NCI-H2227 treated with DMSO at 0.1 percent for 48 hours (cell line): ENCODE measurements at regions not wholly inside any gene's neighbourhood (a gene's known extent, or its start where the extent isn't known, plus 50 kb on each side); places are given as distances from the start of the nearest gene placed in this dataset.
"Not testable (repeated sequence)": the region's sequence is repeated elsewhere in the genome, so short reads cannot be mapped to it uniquely, and the experiment has no call there.

Source experiments
- DNase-seq: peaks from one replicate; lab custom pipeline; 2025; lab: John Stamatoyannopoulos, UW

DNA sequence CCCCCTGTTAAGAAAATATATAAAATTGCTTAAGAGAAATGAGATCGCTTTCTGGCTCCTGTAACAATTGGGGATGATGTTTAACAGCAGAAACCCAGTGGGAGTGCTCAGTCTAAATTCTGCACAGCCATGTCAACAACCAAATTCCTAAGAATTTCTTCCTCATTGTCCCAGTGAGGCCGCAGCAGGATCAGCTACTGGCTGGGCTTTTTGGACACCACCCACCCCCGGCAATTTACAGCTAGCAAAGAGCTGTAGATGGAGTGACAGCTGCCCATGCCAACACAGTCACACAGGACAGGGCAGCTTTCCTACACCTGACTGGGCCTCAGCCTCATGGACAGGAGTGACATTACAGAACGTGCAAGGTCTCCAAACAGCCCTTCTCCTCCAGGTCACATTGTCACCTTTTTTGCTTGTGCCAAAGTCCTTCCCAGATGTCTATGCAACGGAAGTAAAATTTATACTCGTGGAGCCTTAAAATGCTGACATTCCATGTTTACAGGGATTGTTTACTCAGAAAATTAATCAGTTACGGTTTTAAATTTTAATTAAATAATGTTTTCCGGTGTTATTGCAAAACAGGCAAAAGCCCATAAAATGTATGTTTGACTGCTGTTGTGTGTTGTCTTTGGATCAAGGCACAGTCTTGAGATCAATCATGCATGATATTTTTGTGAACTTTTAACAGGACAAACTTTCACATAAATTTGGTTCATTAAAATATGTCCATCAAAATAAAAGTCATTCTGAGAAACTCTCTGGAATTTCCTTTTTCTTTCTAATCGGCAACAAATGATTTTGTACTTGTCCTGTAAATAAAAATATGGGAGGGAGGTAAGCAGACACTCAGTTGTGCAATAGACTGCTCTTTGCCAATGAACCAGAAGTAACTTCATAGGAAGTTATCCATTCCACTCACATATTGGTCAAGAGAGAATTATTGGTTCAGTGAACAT, 943.2 kb downstream of the MCTP2 start:
- DNase-seq = no peak

DNA sequence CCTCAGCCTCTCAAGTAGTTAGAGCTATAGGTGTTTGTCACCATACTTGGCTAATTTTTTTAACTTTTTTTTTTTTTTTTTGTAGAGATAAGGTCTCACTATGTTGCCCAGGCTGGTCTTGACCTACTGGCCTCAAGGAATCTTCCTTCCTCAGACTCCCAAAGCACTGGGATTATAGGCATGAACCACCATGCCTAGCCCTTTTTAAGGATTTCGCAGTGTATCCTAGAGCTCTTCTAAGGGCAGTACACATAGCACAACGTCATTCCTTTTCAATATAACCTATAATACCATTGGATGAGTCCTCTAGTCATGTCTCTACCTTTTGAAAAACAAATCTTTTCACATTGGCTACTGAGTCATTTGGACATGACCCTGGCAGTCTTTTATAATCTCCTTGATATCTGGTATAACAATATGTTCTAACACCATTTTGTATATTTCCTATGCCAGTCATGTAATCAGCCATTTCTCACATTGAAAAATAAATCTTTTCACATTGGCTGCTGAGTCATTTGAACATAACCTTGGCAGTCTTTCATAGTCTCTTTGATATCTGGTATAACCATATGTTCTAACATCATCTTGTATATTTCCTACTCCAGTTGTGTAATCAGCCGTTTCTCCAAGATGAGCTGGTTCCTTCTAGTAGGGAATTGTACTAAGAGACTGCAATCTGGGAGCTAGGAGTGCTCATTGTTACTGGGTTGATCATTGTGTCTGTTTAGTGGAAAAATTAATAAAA, 944.7 kb downstream of the MCTP2 start:
- no peak for DNase-seq

- no peak for DNase-seq
Measured at GRCh38 chr15:95176794-95177577, 945.6 kb downstream of the MCTP2 start.

DNA sequence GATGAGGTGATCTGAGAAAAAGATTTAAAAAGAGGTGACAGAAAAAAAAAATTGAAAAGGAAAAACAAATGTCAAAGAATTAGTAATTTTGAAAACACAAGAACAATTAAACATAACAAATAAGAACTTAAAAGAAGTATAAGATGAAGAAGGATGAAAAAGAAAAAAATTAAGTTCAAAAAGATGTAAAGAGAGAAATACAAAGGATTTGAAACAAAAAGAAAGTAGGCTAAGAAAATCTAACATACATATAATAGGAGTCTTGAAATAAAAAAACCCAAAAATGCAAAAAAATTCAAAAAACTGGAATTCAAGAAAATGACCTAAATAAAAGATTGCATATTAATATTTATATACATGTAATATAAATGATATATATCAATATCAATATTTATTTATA, 949.2 kb downstream of the MCTP2 start:
- no peak for DNase-seq

GRCh38 chr15:95182091-95182490, 950.7 kb downstream of the MCTP2 start:
- DNase-seq = no peak

GRCh38 chr15:95192923-95193322, 961.6 kb downstream of the MCTP2 start:
- DNase-seq = no peak

DNA sequence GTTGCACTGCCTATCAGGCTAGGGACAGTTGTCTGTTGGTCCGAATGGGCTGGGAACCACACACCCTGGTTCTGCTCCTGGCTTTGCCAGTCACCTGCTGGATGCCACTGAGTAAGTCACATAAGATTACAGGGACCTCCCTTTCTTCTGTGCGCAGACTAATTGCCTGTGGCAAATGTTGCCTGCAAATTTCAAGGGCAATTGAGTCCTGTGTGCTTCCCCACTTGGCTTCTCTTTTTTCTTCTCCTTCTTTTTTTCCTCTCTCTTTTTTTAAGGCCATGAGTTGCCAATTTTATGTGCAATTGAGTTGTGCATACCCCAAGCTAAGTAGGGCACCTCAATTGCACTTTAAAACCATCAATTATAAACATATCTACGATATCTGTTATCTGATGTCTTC, 963.4 kb downstream of the MCTP2 start:
- DNase-seq = no peak

DNA sequence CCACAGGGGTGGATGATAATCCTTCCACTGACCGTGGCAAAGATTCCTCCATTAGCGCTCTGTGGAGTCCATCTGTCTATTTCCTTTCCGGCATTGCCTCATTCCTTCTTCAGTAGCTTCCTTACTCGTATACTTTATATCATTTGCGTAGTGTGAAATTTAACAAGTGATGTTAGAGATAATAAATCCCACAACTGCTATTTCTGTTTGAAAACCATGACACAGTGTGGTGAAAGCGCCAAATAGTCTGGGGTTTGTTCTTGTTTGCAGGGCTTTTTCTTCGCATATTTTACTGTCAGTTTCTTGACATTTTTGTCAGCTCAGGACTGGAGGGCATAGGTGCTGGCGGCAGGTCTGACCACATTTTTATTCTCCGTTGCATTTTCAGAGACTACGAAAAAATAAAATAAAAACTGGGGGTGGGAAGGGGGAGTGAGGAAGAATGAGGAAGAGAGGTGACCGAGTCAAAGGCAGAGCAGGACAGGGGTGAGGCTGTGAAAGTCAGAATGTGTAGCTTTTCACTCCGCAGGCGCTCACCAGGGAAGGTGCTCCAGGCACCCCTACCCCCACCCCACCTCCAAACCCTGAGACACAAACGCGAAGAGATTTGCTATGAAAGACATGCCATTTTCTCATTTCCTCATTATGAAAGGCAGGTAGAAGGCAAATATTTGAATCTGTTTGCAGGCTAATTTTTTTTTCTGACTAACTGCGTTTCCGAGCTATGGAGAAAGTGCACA, 965.0 kb downstream of the MCTP2 start:
- DNase-seq = no peak

DNA sequence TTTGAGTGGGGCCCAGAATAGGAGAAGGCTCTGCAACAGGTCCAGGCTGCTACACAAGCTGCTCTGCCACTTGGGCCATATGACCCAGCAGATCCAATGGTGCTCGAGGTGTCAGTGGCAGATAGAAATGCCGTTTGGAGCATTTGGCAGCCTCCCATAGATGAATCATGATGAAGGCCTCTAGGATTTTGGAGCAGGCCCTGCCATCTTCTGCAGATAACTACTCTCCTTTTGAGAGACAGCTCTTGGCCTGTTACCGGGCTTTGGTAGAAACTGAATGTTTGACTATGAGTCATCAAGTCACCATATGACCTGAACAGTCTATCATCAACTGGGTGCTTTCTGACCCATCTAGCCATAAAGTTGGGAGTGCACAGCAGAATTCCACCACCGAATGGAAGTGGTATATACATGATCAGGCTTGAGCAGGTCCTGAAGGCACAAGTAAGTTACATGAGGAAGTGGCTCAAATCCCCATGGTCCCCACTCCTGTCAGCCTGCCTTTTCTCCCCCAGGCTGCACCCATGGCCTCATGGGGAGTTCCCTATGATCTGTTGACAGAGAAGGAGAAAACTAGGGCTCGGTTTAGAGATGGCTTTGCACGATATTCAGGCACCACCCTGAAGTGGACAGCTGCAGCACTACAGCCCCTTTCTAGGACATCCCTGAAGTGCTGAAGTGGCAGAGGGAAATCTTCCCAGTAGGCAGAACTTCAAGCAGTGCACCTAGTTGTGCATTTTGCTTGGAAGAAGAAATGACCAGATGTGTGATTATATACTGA, 971.4 kb downstream of the MCTP2 start:
- no peak for DNase-seq

DNA sequence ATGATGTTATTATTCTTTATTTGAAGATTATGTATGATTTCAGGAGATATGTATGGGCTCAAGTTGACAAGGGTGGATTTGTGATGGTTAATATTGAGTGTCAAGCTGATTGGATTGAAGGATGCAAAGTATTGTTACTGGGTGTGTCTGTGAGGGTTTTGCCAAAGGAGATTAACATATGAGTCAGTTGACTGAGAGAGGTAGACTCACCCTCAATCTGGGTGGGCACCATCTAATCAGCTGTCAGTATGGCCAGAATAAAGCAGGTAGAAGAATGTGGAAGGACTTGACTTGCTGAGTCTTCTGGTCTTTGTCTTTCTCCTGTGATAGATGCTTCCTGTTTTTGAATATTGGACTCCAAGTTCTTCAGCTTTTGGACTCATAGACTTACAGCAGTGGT, 973.7 kb downstream of the MCTP2 start:
- DNase-seq = no peak

GRCh38 chr15:95205830-95206229, 974.5 kb downstream of the MCTP2 start:
- DNase-seq = not testable (repeated sequence)

DNA sequence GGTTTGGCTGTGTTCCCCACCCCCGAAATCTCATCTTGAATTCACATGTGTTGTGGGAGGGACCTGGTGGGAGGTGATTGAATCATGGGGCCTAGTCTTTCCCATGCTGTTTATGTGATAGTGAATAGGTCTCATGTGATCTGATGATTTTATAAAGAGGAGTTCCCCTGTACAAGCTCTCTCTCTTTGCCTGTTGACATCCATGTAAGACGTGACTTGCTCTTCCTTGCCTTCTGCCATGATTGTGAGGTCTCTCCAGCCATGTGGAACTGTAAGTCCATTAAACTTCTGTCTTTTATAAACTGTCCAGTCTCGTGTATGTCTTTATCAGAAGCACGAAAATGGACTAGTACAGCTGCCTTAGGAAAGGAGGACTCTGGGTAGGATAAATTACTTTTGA, 976.7 kb downstream of the MCTP2 start:
- DNase-seq = no peak

DNA sequence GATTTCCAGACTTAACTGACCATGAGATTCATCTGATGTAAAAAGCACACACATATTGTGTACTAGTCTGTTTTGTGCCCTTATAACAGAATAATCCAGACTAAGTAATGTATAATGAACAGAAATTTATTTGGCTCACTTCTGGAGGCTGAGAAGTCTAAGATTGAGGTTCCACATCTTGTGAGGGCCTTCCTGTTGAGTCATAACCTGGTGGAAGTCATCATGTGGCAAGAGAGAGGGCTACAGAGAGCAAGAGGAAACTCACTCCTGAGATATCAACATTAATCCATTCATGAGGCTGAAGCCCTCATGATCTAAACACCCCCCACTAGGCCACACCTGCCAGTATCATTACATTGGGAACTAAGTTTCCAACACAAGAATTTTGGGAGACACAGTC, 977.6 kb downstream of the MCTP2 start:
- no peak for DNase-seq

DNA sequence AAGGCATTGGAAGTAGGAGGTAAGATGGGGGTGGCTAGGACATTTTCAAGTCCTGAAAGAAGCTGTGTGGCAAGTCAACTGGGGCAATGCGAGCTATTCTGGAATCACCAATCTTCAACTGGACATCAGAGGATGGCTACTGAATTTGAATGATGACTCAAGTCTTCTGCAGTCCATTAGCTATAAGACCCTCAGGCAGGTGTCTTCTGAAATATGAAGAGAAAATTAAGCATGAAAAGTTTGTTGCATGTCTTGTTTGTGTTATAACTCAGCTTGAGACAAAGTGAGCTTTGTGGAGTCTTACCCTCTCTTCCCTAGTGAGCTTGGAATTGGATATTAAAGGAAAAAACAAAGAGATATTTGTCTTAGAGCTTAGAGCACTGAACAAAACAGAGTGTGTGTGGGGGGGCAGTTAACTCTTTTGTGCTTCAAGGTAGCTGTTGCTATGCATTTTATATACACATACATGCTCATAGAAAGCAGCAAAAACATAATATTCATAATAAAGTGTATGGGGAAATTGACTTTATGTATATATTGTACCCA, 979.1 kb downstream of the MCTP2 start:
- no peak for DNase-seq

DNA sequence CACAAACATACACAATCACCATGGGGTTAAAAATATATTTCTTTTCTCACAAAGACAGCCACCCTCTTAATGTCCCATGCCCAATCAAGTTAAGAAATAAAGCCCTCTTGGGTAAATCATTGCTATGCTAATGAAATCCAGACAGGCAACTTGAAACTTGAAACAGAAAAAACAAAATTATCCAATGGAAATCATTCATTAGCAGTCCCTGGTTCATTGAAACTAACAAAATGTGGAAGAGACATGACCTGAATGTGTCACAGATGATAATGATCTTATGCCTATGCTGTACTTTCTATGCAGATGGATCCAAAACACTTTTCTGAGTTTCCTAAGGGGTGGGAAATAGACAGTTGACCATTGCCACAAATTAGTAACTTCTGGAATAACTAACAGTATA, 983.7 kb downstream of the MCTP2 start:
- DNase-seq = no peak

- DNase-seq = no peak
Measured at GRCh38 chr15:95226835-95227234, 995.5 kb downstream of the MCTP2 start.

- DNase-seq = no peak
Measured at GRCh38 chr15:95227235-95227634, 995.9 kb downstream of the MCTP2 start.

GRCh38 chr15:95228856-95229555, 997.6 kb downstream of the MCTP2 start:
- DNase-seq = no peak

DNA sequence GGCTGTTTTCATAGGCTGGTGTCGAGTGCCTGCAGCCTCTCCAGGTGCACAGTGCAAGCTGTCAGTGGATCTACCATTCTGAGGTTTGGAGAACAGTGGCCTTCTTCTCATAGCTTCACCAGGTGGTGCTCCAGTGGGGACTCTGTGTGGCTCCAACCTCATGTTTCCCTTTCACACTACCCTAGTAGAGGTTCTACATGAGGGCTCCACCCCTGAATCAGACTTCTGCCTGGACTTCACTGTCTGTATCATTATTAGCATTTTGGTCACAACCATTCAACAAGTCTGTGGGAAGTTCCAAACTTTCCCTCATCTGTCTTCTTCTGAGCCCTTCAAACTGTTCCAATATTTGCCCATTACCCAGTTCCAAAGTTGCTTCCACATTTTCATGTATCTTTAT, 1003.7 kb downstream of the MCTP2 start:
- DNase-seq = no peak
